ENCODE measurements at regions not wholly inside any gene's neighbourhood (a gene's known extent, or its start where the extent isn't known, plus 50 kb on each side); places are given as distances from the start of the nearest gene placed in this dataset.

- Mint-ChIP-seq H3K4me1 (peaks cover 11% of the 10 kb centered on the region), H3K27ac (no peak overlapping the region), H3K9me3 (no peaks in the 10 kb centered on the region), H3K27me3 (ENCODE audit: insufficient read depth) (peaks cover 46% of the 10 kb centered on the region), H3K4me3 (no peak overlapping the region), H3K36me3 (ENCODE audit: low read depth) (no peaks in the 10 kb centered on the region)
- WGBS, 2 experiments (ENCODE audit: insufficient coverage in 1 of 2, insufficient read length in 1 of 2), result 94% methylated on average over 3 of the region's 3 CpGs
- H3K36me3 ChIP-seq (ENCODE audit: control insufficient read depth, insufficient read depth, low read length), result no peaks in the 10 kb centered on the region
- H3K27ac ChIP-seq (ENCODE audit: low read depth, low read length), result no peak overlapping the region
- H3K27me3 ChIP-seq (ENCODE audit: control insufficient read depth, insufficient read depth, low read length, poor library complexity, severe bottlenecking), result peaks cover 44% of the 10 kb centered on the region
- peak; percentile 41 for TF ChIP-seq CTCF (conservative IDR thresholded peaks at IDR 0.05)
- H3K4me1 ChIP-seq (ENCODE audit: control insufficient read depth, insufficient read depth, low read length), result peaks cover 2% of the 10 kb centered on the region
- H3K9ac ChIP-seq (ENCODE audit: extremely low read depth, low read length, poor library complexity, severe bottlenecking), result no peak overlapping the region
- H3K9me3 ChIP-seq (ENCODE audit: control insufficient read depth, low read length), result no peaks in the 10 kb centered on the region
- H3K4me3 ChIP-seq (ENCODE audit: low read length), result no peak overlapping the region
- no peak for DNase-seq
Measured at GRCh38 chr4:167419468-167420140, 185.3 kb upstream of the SPOCK3 start.

- Mint-ChIP-seq H3K9me3 (no peaks in the 10 kb centered on the region), H3K27me3 (ENCODE audit: insufficient read depth) (peaks cover 62% of the 10 kb centered on the region), H3K27ac (no peak overlapping the region), H3K4me1 (peaks cover 11% of the 10 kb centered on the region), H3K36me3 (ENCODE audit: low read depth) (no peaks in the 10 kb centered on the region), H3K4me3 (no peak overlapping the region)
- no peak overlapping the region for H3K27ac ChIP-seq (ENCODE audit: low read depth, low read length)
- peaks cover 2% of the 10 kb centered on the region for H3K4me1 ChIP-seq (ENCODE audit: control insufficient read depth, insufficient read depth, low read length)
- peaks cover 60% of the 10 kb centered on the region for H3K27me3 ChIP-seq (ENCODE audit: control insufficient read depth, insufficient read depth, low read length, poor library complexity, severe bottlenecking)
- peak overlapping the region; percentile 28 for H3K4me3 ChIP-seq (ENCODE audit: low read length)
- DNase-seq, result no peak
- H3K9ac ChIP-seq (ENCODE audit: extremely low read depth, low read length, poor library complexity, severe bottlenecking), result no peak overlapping the region
- H3K36me3 ChIP-seq (ENCODE audit: control insufficient read depth, insufficient read depth, low read length), result no peaks in the 10 kb centered on the region
- TF ChIP-seq CTCF (conservative IDR thresholded peaks at IDR 0.05), result no peak
- WGBS, 2 experiments (ENCODE audit: insufficient coverage in 1 of 2, insufficient read length in 1 of 2), result 80 to 90% methylated on average over 1 of the region's 1 CpG
- no peaks in the 10 kb centered on the region for H3K9me3 ChIP-seq (ENCODE audit: control insufficient read depth, low read length)
Measured at GRCh38 chr4:167421201-167421600, 186.9 kb upstream of the SPOCK3 start.

- no peak overlapping the region for H3K27ac ChIP-seq (ENCODE audit: low read depth, low read length)
- Mint-ChIP-seq H3K27me3 (ENCODE audit: insufficient read depth) (peaks cover 51% of the 10 kb centered on the region), H3K4me3 (no peak overlapping the region), H3K9me3 (no peaks in the 10 kb centered on the region), H3K36me3 (ENCODE audit: low read depth) (no peaks in the 10 kb centered on the region), H3K27ac (no peak overlapping the region), H3K4me1 (peaks cover 11% of the 10 kb centered on the region)
- peaks cover 2% of the 10 kb centered on the region for H3K4me1 ChIP-seq (ENCODE audit: control insufficient read depth, insufficient read depth, low read length)
- H3K27me3 ChIP-seq (ENCODE audit: control insufficient read depth, insufficient read depth, low read length, poor library complexity, severe bottlenecking), result peaks cover 48% of the 10 kb centered on the region
- H3K9ac ChIP-seq (ENCODE audit: extremely low read depth, low read length, poor library complexity, severe bottlenecking), result no peak overlapping the region
- TF ChIP-seq CTCF (conservative IDR thresholded peaks at IDR 0.05), result no peak
- H3K4me3 ChIP-seq (ENCODE audit: low read length), result no peak overlapping the region
- 40 to 87% methylated on average over 2 to 7 of the region's 7 CpGs for WGBS, 2 experiments (ENCODE audit: insufficient coverage in 1 of 2, insufficient read length in 1 of 2)
- DNase-seq, result no peak
- H3K9me3 ChIP-seq (ENCODE audit: control insufficient read depth, low read length), result no peaks in the 10 kb centered on the region
- no peaks in the 10 kb centered on the region for H3K36me3 ChIP-seq (ENCODE audit: control insufficient read depth, insufficient read depth, low read length)
Measured at GRCh38 chr4:167424341-167425256, 190.3 kb upstream of the SPOCK3 start.

All from endodermal cell (in vitro differentiated cells).